ENCODE measurements at regions not wholly inside any gene's neighbourhood (a gene's known extent, or its start where the extent isn't known, plus 50 kb on each side); places are given as distances from the start of the nearest gene placed in this dataset.
A peak's percentile ranks its signal among the peaks of the same experiment; 100 is the strongest.

DNA sequence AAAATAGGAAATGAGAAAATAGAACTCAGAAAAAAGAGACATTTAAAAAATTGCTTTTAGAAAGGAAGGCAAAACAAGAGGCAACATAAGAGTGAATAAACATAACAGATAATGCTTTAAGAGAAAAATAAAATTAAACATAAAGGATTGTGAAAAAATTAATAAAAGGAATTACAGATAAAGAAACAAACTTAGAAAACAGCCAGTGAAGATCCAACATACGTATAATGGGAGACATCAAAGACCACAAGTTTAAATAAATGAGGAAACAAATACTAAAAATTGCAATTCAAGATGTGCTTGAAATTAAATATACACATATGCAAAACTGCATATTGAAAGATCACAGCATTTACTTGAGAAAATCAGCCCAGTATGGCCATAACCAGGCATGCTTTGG lies 448.9 kb downstream of the NBAS start:
- TF ChIP-seq, protein P1, sequence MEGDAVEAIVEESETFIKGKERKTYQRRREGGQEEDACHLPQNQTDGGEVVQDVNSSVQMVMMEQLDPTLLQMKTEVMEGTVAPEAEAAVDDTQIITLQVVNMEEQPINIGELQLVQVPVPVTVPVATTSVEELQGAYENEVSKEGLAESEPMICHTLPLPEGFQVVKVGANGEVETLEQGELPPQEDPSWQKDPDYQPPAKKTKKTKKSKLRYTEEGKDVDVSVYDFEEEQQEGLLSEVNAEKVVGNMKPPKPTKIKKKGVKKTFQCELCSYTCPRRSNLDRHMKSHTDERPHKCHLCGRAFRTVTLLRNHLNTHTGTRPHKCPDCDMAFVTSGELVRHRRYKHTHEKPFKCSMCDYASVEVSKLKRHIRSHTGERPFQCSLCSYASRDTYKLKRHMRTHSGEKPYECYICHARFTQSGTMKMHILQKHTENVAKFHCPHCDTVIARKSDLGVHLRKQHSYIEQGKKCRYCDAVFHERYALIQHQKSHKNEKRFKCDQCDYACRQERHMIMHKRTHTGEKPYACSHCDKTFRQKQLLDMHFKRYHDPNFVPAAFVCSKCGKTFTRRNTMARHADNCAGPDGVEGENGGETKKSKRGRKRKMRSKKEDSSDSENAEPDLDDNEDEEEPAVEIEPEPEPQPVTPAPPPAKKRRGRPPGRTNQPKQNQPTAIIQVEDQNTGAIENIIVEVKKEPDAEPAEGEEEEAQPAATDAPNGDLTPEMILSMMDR (IDR thresholded peaks at IDR 0.05): no peak
- peaks cover 10% of the 10 kb centered on the region for H3K9me3 ChIP-seq

DNA sequence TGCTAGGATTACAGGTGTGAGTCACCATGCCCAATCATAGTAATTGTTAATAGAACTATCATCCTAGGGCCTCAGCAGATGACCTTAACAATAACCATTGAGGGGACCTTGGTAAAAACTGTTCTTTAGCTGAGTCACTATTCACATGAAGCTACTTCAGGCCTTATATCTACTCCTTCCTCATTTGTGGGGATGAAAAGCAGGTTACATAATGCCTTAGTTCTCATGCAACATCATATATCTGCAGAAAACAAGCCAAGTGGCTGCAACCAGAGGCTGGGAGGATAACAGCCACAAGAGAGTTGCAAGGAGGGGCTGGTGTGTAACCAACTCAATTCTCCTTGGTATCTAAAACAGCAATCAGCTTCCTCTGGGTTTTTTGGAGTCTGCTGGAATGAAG lies 445.4 kb downstream of the NBAS start:
- Histone ChIP-seq H3K9me3 (peaks cover 10% of the 10 kb centered on the region), H3K27me3 (no peaks in the 10 kb centered on the region), H3K36me3 (no peaks in the 10 kb centered on the region), H3K27ac (peak overlapping the region; percentile 61), H3K4me1 (ENCODE audit: control insufficient read depth in 1 of 2, insufficient read depth in 1 of 2, low read depth in 1 of 2, low read length in 1 of 2) (peaks cover 28 to 30% of the 10 kb centered on the region in 2 experiments), H3K4me3 (ENCODE audit: low read depth in 1 of 2, low read length in 1 of 2) (no peak overlapping the region)
- TF ChIP-seq, protein P1 (IDR thresholded peaks at IDR 0.05): no peak

More for the DNA sequence above, 448.9 kb downstream of the NBAS start:
- Histone ChIP-seq H3K27ac (no peak overlapping the region), H3K27me3 (no peaks in the 10 kb centered on the region), H3K36me3 (no peaks in the 10 kb centered on the region), H3K4me3 (ENCODE audit: low read depth in 1 of 2, low read length in 1 of 2) (no peak overlapping the region), H3K4me1 (ENCODE audit: control insufficient read depth in 1 of 2, insufficient read depth in 1 of 2, low read depth in 1 of 2, low read length in 1 of 2) (peaks cover 19 to 20% of the 10 kb centered on the region in 2 experiments)

DNA sequence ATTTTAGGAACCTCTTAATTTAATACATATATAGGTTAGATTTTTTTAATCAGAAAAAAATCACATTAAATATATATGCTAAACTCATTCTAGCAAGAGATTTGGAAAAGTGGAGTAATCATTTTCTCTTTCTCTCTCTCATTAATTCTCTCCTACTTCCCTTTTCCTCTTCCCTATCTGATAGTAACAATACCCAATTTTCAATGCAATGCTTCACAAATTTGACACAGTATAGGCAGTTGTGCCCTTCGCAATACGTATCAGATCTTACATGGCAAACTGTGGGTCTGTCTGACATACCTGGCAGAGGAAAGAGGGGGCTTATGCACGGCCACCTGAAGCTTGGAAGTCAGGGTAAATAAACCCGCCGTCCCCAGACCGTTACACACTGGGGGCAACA lies 444.3 kb downstream of the NBAS start:
- no peak overlapping the region for H3K4me3 ChIP-seq (ENCODE audit: low read depth in 1 of 2, low read length in 1 of 2)
- H3K27me3 ChIP-seq: no peaks in the 10 kb centered on the region
- TF ChIP-seq, protein P1 (IDR thresholded peaks at IDR 0.05): no peak
- H3K4me1 ChIP-seq (ENCODE audit: control insufficient read depth in 1 of 2, insufficient read depth in 1 of 2, low read depth in 1 of 2, low read length in 1 of 2): peaks cover 28 to 30% of the 10 kb centered on the region in 2 experiments
- H3K9me3 ChIP-seq: peaks cover 6% of the 10 kb centered on the region
- H3K36me3 ChIP-seq: no peaks in the 10 kb centered on the region
- H3K27ac ChIP-seq: peak overlapping the region; percentile 61
